ENCODE measurements at regions not wholly inside any gene's neighbourhood (a gene's known extent, or its start where the extent isn't known, plus 50 kb on each side); places are given as distances from the start of the nearest gene placed in this dataset.

DNA sequence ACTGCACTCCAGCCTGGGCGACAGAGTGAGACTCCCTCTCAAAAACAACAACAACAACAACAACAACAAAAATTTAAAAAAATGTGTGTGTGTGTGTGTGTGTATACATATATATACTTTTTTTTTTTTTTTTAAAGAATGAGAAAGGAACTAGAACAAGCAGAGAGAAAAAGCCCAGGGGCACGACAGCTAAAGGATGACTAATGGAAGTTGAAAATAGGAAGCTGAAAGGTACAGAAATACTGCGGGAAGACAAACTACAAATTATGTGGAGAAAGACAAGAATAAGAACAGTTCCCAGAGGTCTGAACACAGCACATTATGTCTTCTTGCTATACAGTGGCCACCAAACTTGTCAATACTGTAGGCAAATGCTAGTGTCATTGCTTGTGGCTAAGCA lies 141.9 kb upstream of the PRSS1 start:
- FAIRE-seq: no peak

GRCh38 chr7:142606081-142606480 lies 143.2 kb upstream of the PRSS1 start:
- no peak for DNase-seq (ENCODE audit: low spot score in 2 of 2)

More for the DNA sequence above, 141.9 kb upstream of the PRSS1 start:
- DNase-seq (ENCODE audit: low spot score in 2 of 2): no peak

GRCh38 chr7:142604671-142605070 lies 144.6 kb upstream of the PRSS1 start:
- DNase-seq (ENCODE audit: low spot score in 2 of 2) (no peak), FAIRE-seq (no peak)

More at GRCh38 chr7:142606081-142606480, 143.2 kb upstream of the PRSS1 start:
- no peak for FAIRE-seq

GRCh38 chr7:142603870-142604448 lies 145.3 kb upstream of the PRSS1 start:
- FAIRE-seq: no peak

DNA sequence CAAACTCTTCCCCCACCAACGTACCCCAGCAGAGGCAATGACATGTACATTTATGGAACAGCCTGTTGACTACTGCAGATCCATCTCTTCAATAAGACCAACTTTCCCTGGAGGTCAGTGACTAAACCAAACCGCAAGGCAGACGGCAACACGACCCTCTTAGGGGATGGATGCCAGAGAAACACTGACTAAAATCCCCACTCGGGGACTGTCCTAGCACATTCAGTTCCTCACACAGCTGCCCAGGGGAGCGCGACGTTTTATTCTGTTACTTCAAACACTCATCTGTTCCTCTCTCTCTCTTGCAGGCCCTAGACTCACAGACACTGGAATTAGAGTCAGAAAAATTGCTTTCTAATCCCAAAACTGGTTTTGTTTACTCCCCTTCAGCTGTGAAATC lies 146.5 kb upstream of the PRSS1 start:
- DNase-seq (ENCODE audit: low spot score in 2 of 2) (no peak), FAIRE-seq (no peak)

More at GRCh38 chr7:142603870-142604448, 145.3 kb upstream of the PRSS1 start:
- DNase-seq (ENCODE audit: low spot score in 2 of 2): peak in 1 of 2 donors; percentile 41

GRCh38 chr7:142602183-142602582 lies 147.1 kb upstream of the PRSS1 start:
- FAIRE-seq: no peak

GRCh38 chr7:142598297-142598696 lies 151.0 kb upstream of the PRSS1 start:
- FAIRE-seq (no peak), DNase-seq (ENCODE audit: low spot score in 2 of 2) (no peak)

More at GRCh38 chr7:142602183-142602582, 147.1 kb upstream of the PRSS1 start:
- DNase-seq (ENCODE audit: low spot score in 2 of 2): no peak

DNA sequence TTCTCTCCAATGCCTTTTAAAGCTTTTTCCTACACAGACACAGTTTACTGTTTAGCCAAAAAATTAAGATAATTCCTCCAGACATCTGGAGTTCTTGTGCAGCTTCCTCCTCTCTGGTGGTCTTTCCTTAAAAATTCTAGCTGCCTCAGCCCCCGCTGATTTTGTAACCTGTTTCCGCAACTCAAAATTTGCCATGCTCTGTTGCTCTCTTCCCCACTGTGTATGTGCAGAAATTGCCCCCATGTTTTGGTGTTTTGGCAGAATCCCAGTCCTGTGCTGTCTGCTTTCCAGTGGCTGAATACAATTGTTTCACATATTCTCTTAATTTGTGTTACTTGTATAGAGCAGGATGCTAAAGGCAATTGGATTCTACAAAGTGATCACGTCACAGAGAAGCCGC lies 151.7 kb upstream of the PRSS1 start:
- FAIRE-seq: no peak
- DNase-seq (ENCODE audit: low spot score in 2 of 2): no peak

DNA sequence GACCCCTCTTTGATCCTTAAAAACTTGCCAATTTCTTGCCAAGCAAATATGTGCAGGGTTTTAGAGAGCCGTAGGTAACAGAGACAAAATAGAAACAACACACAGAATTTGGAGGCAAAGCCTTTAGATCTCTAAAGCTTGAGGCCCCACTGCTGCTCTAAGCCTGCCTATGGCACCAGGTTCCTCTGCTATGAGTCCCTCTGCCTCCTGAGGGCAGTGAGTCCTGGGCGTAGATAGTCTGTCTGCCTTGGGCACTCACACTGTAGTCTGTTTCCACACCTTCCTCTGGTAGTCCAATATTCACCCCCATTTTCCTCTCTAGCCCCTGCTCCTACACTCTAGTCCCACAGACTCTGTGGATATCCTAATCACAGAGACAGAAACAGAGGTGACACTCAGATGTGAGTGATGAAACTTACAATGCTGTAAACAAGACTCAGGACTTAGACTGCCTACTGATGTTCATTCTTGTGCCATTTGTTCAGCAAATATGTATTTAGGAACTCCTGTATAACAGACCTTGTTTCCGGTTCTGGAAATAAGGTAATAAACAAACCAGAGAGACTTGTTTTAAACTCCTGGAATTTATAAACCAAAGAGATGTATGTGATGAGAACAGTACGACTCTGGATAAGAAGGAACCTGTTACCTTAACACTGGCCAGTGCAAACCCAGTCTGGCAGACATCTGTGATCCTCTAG lies 153.3 kb upstream of the PRSS1 start:
- DNase-seq (ENCODE audit: low spot score in 2 of 2) (no peak), FAIRE-seq (no peak)

GRCh38 chr7:142594078-142594477 lies 155.2 kb upstream of the PRSS1 start:
- DNase-seq (ENCODE audit: low spot score in 2 of 2): no peak
- FAIRE-seq: no peak

GRCh38 chr7:142593106-142593505 lies 156.2 kb upstream of the PRSS1 start:
- FAIRE-seq (no peak), DNase-seq (ENCODE audit: low spot score in 2 of 2) (no peak)

- FAIRE-seq (no peak), DNase-seq (ENCODE audit: low spot score in 2 of 2) (no peak)
Measured at GRCh38 chr7:142592664-142593063, 156.6 kb upstream of the PRSS1 start.

DNA sequence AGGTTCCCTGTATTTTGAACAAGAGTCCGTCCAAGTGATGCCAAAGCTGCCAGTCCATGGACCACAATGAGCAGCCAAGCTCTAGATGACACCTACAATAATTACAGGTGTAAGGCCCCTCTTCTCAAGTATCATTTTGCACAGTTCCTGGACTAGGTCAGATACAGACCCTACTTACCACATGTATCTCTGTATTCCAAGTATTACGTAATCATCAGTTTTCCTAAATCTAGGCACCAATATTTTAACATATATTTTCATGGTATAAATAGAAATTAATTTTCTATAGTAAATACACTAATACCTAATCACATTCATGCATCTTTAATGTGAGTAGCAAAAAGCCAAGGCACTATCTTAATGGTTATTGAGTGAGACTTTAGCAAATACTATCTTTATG lies 157.0 kb upstream of the PRSS1 start:
- FAIRE-seq: no peak
- no peak for DNase-seq (ENCODE audit: low spot score in 2 of 2)

DNA sequence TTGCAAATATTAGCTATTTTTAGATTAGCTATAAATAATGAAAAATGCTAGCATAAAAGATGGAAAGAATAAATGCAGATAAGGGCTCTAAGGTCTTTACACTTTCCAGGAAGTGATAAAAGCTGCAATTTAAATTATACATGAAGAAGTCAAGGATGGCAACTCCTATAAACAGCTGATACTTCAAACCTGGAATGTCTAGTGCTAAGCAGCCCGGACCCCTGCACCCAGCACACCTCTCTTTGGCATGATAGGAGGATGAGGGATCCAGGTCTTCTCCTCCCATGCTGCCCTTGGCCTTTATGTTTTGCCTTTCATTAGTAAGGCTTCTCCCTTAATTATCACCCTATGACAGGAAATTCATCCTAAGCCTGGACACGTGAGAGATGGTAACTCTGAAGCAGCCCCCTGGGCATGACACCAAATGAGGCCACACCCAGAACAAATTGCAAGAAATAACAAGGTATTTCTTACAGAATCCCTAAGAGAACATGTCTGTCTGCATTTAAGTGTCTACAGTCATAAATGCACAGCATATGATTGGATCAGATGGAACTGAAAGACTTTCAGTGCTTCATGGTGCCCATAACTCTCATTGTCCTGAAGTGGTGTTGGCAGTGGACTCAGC lies 158.3 kb upstream of the PRSS1 start:
- FAIRE-seq (no peak), DNase-seq (ENCODE audit: low spot score in 2 of 2) (no peak)

GRCh38 chr7:142590077-142590476 lies 159.2 kb upstream of the PRSS1 start:
- no peak for FAIRE-seq
- DNase-seq (ENCODE audit: low spot score in 2 of 2): no peak

GRCh38 chr7:142587578-142588191 lies 161.6 kb upstream of the PRSS1 start:
- DNase-seq (ENCODE audit: low spot score in 2 of 2) (peak in 1 of 2 donors; percentile 12), FAIRE-seq (no peak)

- DNase-seq (ENCODE audit: low spot score in 2 of 2) (no peak), FAIRE-seq (no peak)
Measured at GRCh38 chr7:142586611-142587010, 162.7 kb upstream of the PRSS1 start.

DNA sequence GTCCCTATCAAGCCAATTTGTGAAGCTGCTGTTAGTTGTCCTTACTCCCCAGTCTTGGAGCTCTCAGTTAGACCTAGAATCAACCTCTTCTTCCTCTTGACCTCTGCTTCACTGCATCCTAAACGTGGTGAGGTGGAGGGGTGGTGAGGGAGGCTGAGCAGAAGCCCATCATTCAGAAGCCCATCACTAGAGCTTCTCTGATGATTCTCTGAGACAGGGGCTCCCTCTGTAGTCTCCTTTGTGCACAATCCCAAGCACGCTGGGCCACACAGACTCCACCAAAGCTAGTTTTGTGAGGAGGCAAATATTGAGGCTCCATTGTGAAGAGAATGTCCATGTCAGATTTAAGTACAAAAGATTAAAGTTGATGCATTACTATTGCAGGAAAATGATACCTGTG lies 163.8 kb upstream of the PRSS1 start:
- FAIRE-seq (no peak), DNase-seq (ENCODE audit: low spot score in 2 of 2) (no peak)

DNA sequence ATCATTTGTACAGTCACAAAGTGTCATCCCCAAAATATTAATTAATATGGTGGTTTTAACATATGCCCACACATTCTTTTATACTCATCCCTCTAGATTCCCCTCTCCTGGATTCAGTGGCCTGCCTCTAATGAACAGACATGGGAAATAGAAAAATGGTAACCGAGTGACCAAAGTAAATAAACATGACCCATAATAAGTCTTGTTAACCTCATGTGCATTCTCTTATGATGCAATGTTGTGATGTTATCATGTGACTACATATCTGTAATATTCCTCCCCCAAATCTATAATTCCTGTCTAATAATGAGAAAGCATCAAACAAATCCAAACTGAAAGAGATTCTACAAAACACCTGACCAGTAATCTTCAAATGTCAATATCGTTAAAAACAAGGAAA lies 164.5 kb upstream of the PRSS1 start:
- FAIRE-seq (no peak), DNase-seq (ENCODE audit: low spot score in 2 of 2) (no peak)

DNA sequence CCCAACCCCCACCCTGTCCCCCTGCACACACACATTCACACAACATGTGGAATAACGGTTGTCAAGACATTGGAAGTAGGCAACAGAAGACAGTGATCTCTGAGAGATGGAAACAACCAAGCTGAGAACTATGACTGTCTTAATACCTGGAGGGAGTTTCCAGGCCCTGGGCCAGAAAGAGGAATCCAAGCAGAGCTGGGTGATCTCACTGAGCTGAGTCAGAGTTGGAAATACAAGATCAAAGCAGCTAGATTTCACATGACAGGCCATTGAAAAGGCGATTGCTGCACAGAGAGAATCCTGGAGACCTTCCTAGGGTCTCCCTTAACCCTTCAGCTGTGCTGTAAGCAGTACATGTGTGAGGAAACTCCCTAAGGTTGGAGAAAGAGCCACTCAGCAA lies 165.8 kb upstream of the PRSS1 start:
- FAIRE-seq (no peak), DNase-seq (ENCODE audit: low spot score in 2 of 2) (no peak)

- no peak for FAIRE-seq
- DNase-seq (ENCODE audit: low spot score in 2 of 2): no peak
Measured at GRCh38 chr7:142582351-142582750, 166.9 kb upstream of the PRSS1 start.

All from frontal cortex (tissue), 3 donors.